Body of pancreas (tissue), 4 donors: ENCODE measurements at regions not wholly inside any gene's neighbourhood (a gene's known extent, or its start where the extent isn't known, plus 50 kb on each side); places are given as distances from the start of the nearest gene placed in this dataset.

Source experiments
- ATAC-seq: fragments of 150-250 bp; one replicate; pipeline ENCODE4 v1.9.1; 2016
- DNase-seq, 4 donors: peaks; one replicate each; pipeline ENCODE4 v3.0.0-alpha.2; 2019
- H3K27ac ChIP-seq, 4 donors: fragments of 200-600 bp; sonication (generic); 1 replicate in 3 of 4; 2 replicates in 1 of 4; pipeline versions ENCODE4 v1.5.1 to v1.6.1; 2016 to 2019; ENCODE audit warnings: mild to moderate bottlenecking in 1 of 4, mixed read lengths in 1 of 4, moderate library complexity in 1 of 4
- H3K27me3 ChIP-seq, 2 donors: fragments of 200-600 bp; sonication (generic); one replicate each; pipeline ENCODE4 v1.6.0; 2016; ENCODE audit warnings: mild to moderate bottlenecking in 1 of 2
- H3K36me3 ChIP-seq, 2 donors: fragments of 200-600 bp; sonication (generic); replicated peaks in 1 of 2; 2 replicates each; pipeline ENCODE4 v1.5.1; 2016; ENCODE audit warnings: low read depth in 2 of 2; ENCODE audit not compliant: insufficient read depth in 1 of 2
- H3K4me1 ChIP-seq: fragments of 200-600 bp; sonication (generic); one replicate; pipeline ENCODE4 v1.6.0; 2016
- H3K4me3 ChIP-seq, 2 donors: fragments of 200-600 bp; sonication (generic); 1 replicate in 1 of 2; 2 replicates in 1 of 2; pipeline ENCODE4 v1.5.1; 2016 to 2019
- H3K9me3 ChIP-seq, 3 donors: fragments of 200-600 bp; sonication (generic); 1 replicate in 2 of 3; 2 replicates in 1 of 3; pipeline ENCODE4 v1.5.1; 2016
- POLR2A ChIP-seq, 3 donors: fragments of 450-650 bp; IDR thresholded peaks; one replicate each; pipeline ENCODE4 v1.6.1; 2016; ENCODE audit warnings: antibody characterized with exemption in 3 of 3, mild to moderate bottlenecking in 2 of 3
- WGBS, 2 donors: methylation state at CpG; one replicate each; pipeline ENCODE4 v1.1.5; 2017; 5-methylcytosine and 5-hydroxymethylcytosine counted together
- intact Hi-C: fragments of 100-400 bp; cut with DNase I; formaldehyde crosslinking; loops from one replicate; pipeline ENCODE4 v1.15.1; 2023
- TF ChIP-seq, protein P1 (sequence below), 7 experiments: fragments of 450-650 bp in 4 of 7; fragments of 200-600 bp in 3 of 7; sonication (generic) in 3 of 7; IDR thresholded peaks; one replicate each; pipeline ENCODE4 v1.5.1; 2016 to 2019; ENCODE audit warnings: antibody characterized with exemption in 7 of 7

DNA sequence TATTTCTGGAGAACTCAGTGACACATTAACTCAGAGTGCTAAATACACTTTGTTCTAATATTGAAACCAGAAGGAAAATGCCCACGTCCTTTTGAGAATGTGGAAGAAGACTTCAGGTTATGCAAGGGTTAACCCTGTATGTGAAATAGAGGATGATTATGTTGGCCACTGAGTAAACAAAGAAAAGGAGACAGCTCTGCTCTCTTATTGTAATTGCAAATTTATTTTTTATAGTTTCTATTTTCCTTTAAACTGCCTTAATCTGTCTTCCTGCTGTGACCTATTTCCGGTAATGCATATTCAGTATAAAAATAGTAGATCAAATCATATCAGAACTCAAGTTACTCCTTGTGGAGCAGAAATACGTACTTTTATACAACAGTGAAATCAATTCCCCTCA is 1239.2 kb downstream of the ROBO2 start:
- Histone ChIP-seq H3K4me1 (no peaks in the 10 kb centered on the region), H3K27ac (no peak overlapping the region), H3K4me3 (no peak overlapping the region), H3K9me3 (no peaks in the 10 kb centered on the region), H3K27me3 (no peaks in the 10 kb centered on the region), H3K36me3 (no peaks in the 10 kb centered on the region)
- intact Hi-C loops, result no loop called here
- no peak for TF ChIP-seq POLR2A (IDR thresholded peaks at IDR 0.05)
- TF ChIP-seq, protein P1, sequence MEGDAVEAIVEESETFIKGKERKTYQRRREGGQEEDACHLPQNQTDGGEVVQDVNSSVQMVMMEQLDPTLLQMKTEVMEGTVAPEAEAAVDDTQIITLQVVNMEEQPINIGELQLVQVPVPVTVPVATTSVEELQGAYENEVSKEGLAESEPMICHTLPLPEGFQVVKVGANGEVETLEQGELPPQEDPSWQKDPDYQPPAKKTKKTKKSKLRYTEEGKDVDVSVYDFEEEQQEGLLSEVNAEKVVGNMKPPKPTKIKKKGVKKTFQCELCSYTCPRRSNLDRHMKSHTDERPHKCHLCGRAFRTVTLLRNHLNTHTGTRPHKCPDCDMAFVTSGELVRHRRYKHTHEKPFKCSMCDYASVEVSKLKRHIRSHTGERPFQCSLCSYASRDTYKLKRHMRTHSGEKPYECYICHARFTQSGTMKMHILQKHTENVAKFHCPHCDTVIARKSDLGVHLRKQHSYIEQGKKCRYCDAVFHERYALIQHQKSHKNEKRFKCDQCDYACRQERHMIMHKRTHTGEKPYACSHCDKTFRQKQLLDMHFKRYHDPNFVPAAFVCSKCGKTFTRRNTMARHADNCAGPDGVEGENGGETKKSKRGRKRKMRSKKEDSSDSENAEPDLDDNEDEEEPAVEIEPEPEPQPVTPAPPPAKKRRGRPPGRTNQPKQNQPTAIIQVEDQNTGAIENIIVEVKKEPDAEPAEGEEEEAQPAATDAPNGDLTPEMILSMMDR (IDR thresholded peaks at IDR 0.05), result no peak
- DNase-seq (no peak), ATAC-seq (no peak)
- WGBS, 2 donors, result 33 to 42% methylated on average over 3 of the region's 3 CpGs

DNA sequence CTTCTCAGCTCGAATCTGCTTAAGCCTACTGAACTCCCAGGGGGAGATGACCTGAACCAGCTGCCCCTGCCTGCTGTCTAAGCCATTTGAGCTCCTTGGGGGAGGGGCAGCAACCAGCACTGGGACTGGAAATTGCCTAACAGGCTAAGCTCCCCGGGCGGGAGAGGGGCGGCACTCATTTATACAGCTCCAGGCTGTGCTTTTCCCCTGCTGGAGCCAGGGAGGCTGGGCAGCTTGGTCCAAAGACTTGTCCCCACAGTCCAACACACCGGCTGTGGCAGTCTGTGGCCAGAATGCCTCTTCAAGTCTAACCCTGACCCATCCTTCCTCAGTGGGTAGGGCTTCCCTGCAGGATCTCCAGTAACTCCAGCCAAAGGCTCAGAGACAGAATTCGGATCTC is 1241.5 kb downstream of the ROBO2 start:
- no peak overlapping the region for H3K27ac ChIP-seq
- H3K36me3 ChIP-seq, result no peaks in the 10 kb centered on the region
- no peak overlapping the region for H3K4me3 ChIP-seq
- ATAC-seq, result no peak
- H3K27me3 ChIP-seq, result no peaks in the 10 kb centered on the region
- no peaks in the 10 kb centered on the region for H3K9me3 ChIP-seq
- intact Hi-C loops, result no loop called here
- H3K4me1 ChIP-seq, result no peaks in the 10 kb centered on the region
- 65 to 75% methylated on average over 6 of the region's 6 CpGs for WGBS, 2 donors
- TF ChIP-seq, protein P1 (IDR thresholded peaks at IDR 0.05), result no peak
- TF ChIP-seq POLR2A (IDR thresholded peaks at IDR 0.05), result no peak
- no peak for DNase-seq

DNA sequence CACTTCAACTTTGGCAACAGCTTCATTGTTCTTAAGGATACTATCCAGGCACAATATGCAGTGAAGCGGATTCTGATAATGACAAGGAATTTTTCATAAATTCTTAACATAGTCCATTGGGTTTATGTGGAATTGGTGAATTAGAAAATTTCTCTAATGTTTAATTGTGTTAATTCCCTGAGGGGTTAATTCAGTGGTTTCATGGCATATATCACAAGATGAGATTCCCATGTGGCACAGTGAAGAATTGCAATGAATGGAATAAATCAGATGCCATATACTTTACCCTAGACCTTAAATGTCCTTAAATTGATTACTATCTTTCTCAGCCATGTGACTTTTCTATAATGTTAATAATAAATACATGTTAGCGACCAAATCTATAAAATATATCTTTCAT is 1244.1 kb downstream of the ROBO2 start:
- Histone ChIP-seq H3K4me3 (no peak overlapping the region), H3K36me3 (no peaks in the 10 kb centered on the region), H3K4me1 (no peaks in the 10 kb centered on the region), H3K27me3 (no peaks in the 10 kb centered on the region), H3K27ac (no peak overlapping the region), H3K9me3 (no peaks in the 10 kb centered on the region)
- no peak for ATAC-seq
- DNase-seq, result no peak
- intact Hi-C loops, result no loop called here
- WGBS, 2 donors, result 66 to 71% methylated on average over 2 of the region's 2 CpGs
- TF ChIP-seq, protein P1 (IDR thresholded peaks at IDR 0.05), result no peak
- no peak for TF ChIP-seq POLR2A (IDR thresholded peaks at IDR 0.05)

DNA sequence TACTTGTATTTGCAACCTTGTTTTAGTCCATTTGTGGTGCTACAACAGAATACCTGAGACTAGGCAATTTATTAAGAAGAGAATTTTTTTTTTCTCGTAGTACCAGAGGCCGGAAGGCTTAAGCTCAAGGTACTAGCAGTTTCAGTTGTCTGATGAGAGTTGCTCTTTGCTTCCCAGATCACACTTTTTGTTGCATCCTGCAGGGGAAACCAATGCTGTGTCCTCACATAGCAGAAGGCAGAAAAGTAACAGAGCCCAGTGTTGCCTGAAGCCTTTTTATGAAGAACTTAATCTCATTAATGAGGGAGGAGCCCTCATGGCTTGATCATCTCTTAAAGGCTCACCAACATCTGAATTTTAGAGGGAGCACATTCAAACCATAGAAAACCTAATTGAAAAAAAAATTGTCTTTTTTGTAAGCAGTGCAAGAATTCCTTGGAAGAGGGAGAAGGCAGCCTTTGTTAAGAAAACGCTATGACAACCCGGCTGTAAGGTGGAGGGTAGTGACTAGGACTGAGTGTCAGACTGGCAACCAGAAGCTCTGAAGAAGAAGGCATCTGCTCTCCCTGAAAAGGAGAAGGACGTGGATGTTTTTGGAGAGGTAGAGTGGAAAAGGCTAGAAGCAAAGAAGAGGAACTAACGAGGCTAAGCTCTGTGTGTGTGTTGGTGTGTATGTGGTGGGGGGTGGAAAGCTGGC is 1245.3 kb downstream of the ROBO2 start:
- intact Hi-C loops, result no loop called here
- H3K9me3 ChIP-seq, result no peaks in the 10 kb centered on the region
- no peaks in the 10 kb centered on the region for H3K4me1 ChIP-seq
- ATAC-seq (no peak), DNase-seq (no peak)
- 53 to 60% methylated on average over 6 of the region's 6 CpGs for WGBS, 2 donors
- H3K27me3 ChIP-seq, result no peaks in the 10 kb centered on the region
- TF ChIP-seq, protein P1 (IDR thresholded peaks at IDR 0.05), result no peak
- no peak for TF ChIP-seq POLR2A (IDR thresholded peaks at IDR 0.05)
- H3K36me3 ChIP-seq, result no peaks in the 10 kb centered on the region
- H3K4me3 ChIP-seq, result no peak overlapping the region
- H3K27ac ChIP-seq, result no peak overlapping the region

DNA sequence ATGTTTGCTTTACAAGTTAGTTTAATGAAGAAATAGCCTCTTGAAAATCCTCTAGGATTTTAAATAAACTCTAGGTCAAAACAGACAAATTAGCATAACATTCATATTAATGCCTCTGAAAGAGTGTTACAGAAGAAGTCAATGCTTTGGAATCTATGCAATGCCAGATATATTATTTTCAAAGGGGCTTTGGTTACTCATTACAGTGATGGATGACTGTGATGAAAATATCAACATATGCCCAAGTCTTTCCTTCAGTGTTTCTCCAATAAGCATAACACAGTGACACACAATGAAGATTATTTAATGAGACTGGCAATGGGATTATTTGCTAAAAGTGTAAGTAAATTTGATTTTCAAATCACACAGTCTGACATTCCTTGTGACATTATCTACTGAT is 1247.2 kb downstream of the ROBO2 start:
- Histone ChIP-seq H3K27ac (no peak overlapping the region), H3K4me1 (no peaks in the 10 kb centered on the region), H3K36me3 (no peaks in the 10 kb centered on the region), H3K27me3 (no peaks in the 10 kb centered on the region), H3K4me3 (no peak overlapping the region), H3K9me3 (no peaks in the 10 kb centered on the region)
- DNase-seq, result no peak
- intact Hi-C loops, result no loop called here
- ATAC-seq, result no peak
- TF ChIP-seq, protein P1 (IDR thresholded peaks at IDR 0.05), result no peak
- TF ChIP-seq POLR2A (IDR thresholded peaks at IDR 0.05), result no peak
